ENCODE measurements at regions not wholly inside any gene's neighbourhood (a gene's known extent, or its start where the extent isn't known, plus 50 kb on each side); places are given as distances from the start of the nearest gene placed in this dataset.
"Not testable (repeated sequence)": the region's sequence is repeated elsewhere in the genome, so short reads cannot be mapped to it uniquely, and the experiment has no call there.

DNA sequence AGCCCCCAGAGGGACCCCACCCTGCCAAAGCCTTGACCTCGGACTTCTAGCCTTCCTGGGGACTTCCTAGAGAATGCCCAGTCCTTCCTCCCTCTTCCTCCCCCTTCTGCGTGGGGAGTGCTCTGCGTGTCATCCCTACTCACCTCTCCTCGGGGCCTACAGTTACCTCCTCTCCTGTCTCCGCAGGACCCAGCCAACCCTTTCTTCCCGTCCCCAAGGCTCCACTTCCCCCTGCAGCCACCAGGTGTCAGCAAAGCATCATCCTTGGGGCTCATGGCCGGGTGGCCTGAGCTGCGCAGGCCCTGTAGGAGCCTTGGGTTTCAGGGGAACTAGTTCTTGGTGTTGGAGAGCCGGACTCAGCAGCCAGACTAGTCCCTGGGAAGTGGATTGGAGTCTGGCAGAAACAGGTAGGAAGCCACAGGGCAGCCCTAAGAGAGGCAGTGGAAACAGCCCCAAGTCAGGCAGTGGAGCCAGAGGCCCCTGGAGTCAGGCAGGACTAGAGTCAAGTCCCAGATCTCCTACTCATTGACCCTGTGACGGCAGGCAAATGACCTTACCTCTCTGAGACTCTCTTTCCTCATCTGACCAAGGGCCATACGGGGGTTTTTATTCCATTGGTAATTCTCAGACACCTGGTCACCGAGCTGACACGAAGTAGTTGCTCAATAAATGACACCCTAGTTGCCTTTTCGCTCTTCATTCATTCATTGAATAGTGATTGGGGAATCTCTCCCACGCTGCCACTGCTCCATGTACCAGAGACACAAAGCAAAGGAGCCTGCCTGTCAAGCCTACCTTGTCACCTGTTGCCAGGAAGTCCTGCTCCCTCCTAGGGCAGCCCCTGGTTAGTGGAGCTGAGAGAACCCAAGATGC, 101.8 kb upstream of the GRK3 start:
- DNase-seq = peak; percentile 69

- DNase-seq = not testable (repeated sequence)
Measured at GRCh38 chr22:25463347-25463628, 101.2 kb upstream of the GRK3 start.

- not testable (repeated sequence) for DNase-seq
Measured at GRCh38 chr22:25464326-25464725, 100.1 kb upstream of the GRK3 start.

GRCh38 chr22:25465949-25466348, 98.5 kb upstream of the GRK3 start:
- DNase-seq = no peak

DNA sequence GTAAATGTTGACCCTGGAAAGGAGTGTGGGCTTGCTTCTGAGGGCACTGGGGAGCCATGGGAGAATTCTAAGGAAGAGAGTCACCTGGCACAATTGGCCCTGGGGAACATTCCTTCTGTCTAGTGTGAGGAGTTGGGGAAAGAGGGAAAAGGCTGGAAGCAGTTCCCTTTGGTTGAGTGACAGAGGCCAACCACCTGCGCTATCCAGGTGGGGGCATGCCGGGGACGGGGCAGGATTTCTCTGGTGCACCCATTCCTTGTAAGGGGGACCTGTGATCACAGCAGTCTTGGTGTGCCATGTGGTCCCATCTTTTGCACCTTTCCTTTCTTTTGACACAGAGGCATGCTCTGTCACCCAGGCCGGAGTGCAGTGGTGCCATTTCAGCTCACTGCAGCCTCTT, 92.1 kb upstream of the GRK3 start:
- no peak for DNase-seq

- no peak for DNase-seq
Measured at GRCh38 chr22:25475257-25476022, 89.0 kb upstream of the GRK3 start.

- DNase-seq = no peak
Measured at GRCh38 chr22:25477358-25477757, 87.1 kb upstream of the GRK3 start.

DNA sequence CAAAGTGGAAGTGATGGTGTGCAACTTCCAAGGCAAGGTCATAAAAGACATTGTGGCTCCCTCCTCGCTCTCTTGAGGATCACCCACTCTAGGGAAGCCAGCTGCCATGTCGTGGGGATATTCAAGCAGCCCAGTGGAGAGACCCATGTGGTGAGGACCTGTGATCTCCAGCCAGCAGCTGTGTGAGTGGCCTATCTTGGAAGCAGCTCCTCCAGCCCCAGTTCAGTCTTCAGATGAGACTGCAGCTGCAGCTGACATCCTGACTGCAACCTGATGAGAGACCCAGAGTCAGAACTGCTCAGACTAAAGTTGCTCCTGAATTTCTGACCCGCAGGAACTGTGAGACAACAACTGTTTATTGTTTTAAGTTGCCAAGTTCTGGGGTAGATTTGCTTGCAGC, 86.4 kb upstream of the GRK3 start:
- no peak for DNase-seq

GRCh38 chr22:25478528-25478927, 85.9 kb upstream of the GRK3 start:
- DNase-seq = no peak

GRCh38 chr22:25480868-25481267, 83.6 kb upstream of the GRK3 start:
- not testable (repeated sequence) for DNase-seq

GRCh38 chr22:25482091-25482760, 82.2 kb upstream of the GRK3 start:
- no peak for DNase-seq

GRCh38 chr22:25482868-25483639, 81.4 kb upstream of the GRK3 start:
- DNase-seq = no peak

DNA sequence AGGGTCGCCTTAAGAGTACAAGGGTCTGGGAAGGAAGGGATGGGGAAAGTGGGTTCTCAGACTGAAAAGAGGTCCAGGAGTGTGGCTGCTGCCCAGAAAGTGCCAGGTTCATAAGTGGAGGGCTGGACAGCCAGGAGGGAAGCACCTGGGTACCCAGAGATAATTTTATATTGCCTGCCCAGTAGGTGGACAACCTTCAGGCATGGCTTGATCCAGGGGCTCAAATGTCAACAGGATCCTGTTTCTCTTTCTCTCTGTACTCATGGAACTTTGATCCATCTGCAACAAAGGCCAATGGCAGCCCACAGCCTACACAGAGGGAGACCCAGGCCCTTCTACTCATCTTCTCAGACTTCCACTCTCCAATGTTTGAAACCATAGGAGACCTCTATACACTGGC, 80.5 kb upstream of the GRK3 start:
- no peak for DNase-seq

GRCh38 chr22:25484521-25485315, 79.8 kb upstream of the GRK3 start:
- DNase-seq = no peak

DNA sequence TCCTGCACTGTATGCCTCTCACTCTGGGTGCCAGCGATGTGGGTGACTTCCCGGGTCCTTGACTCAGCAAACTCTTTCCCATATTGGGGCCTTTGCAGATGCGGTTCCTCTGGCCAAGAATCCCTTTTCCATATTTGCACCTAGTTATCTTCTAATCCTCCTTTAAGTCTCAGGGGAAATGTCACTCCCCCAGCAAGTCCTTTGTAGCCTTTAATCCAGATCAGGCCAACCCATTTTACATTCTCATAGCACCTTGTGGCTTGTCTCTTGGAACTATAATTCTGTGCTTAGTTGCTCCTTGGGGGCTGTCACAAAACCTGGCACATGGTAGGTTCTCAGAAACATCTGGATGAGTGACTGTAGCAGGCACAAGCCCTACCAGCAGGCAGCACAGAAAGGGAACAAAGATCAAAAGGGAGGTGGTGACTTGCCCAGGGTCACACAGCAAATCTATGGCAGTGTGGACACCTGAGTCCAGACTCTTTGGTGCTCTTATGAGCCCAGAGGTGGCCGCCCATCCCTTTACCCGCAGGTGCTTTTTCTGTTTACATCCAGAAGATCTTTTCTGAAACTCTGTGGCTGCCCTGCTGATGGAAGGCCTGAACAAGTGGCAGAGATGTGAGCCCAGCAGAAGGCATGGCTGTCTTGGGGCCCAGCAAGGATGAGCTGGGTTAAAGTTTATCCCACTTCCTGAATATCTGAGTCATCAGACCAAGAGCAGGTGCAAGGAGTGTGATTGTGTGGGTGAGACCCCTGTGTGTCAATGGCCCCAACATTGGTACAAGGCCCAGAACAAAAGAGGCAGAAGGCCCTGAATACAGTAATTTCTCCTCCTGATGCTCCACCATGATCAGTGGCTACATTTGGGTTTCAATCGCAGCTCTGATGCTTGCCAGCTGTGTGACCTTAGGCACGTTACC, 78.6 kb upstream of the GRK3 start:
- no peak for DNase-seq

GRCh38 chr22:25487508-25487907, 77.0 kb upstream of the GRK3 start:
- no peak for DNase-seq

- DNase-seq = no peak
Measured at GRCh38 chr22:25488244-25489020, 76.0 kb upstream of the GRK3 start.

DNA sequence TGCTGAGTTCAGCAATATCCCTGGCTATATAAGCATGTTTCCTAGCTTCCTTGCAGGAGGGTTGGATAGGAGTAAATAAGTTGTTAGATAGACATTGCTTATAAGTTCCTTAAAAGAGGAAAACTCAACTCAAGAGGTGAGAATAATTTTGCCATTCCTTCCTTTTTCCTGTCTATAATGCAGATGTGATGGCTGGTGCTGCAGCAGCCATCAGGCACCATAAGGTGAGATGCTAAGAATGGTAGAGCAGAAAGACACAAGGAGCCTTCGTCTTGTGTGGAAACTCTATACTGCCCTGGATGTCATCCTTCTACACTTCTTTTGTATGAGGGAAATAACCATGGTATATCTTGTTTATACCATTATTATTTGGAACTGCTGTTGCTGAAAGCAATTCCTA, 74.5 kb upstream of the GRK3 start:
- no peak for DNase-seq

- DNase-seq = no peak
Measured at GRCh38 chr22:25490896-25491295, 73.6 kb upstream of the GRK3 start.

DNA sequence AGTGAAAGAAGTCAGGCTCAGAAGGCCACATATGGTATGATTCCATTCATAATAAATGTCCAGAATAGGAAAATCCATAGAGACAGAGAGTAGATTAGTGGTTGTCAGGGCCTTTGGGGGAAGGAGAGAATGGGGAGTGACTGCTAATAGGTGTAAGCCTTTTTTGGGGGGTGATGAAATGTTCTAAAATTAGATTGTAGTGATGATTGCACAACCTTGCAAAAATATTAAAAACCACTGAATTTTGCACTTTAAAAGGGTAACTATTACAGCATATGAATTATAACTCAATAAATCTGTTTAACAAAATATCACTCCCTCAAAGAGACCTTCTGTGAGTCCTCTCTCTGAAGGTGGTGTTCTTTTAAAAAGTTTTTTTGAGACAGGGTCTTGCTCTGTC, 72.3 kb upstream of the GRK3 start:
- no peak for DNase-seq

All from CD4-positive, alpha-beta T cell treated with Interleukin-21 for 1 hour (primary cell).